ENCODE measurements at regions not wholly inside any gene's neighbourhood (a gene's known extent, or its start where the extent isn't known, plus 50 kb on each side); places are given as distances from the start of the nearest gene placed in this dataset.

DNA sequence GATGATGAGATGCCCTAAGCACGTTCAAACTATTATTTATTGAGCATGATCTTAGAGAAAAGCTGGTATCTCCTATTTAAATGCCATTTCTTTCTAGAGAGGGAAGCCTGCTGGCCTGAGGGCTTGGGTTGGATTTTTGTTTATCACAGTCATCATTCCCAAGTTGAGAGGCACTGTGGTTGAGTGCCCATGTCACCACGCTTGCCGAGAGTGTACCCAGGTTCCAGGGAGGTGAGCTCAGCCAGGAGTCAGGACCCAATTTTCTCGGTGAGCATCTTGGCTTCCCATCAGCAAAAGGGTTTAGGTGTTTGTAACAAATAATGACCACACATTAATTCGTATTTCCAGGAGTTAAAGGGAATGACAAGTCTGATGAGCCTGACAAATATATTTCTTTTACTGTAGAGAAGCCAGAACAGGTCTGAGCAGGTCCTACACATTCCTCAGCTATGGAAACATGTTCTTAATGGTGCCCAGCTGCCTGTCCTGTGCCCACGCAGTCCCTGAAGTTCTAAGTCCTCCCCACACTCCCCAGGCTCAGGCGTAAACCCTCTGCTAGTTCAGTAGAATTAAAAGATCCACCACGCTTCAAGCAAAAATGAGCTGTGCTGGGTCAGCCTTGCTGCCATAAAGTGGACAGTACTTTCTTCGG, 258.9 kb upstream of the IRX2 start:
- Histone ChIP-seq H3K27me3 (ENCODE audit: control insufficient read depth, insufficient read depth, low read length) (no peaks in the 10 kb centered on the region), H3K9me3 (ENCODE audit: control insufficient read depth in 2 of 3, insufficient read depth in 1 of 3, low read length in 3 of 3) (no peaks in the 10 kb centered on the region), H3K9ac (ENCODE audit: low read length in 3 of 3) (no peak overlapping the region), H3K4me3 (ENCODE audit: low read length in 3 of 3) (no peak overlapping the region), H3K27ac (ENCODE audit: low read depth in 2 of 2, low read length in 2 of 2) (no peak overlapping the region), H3K4me1 (ENCODE audit: control insufficient read depth in 2 of 3, insufficient read depth in 2 of 3, low read depth in 1 of 3, low read length in 3 of 3) (no peaks in the 10 kb centered on the region), H3K36me3 (ENCODE audit: control insufficient read depth in 2 of 3, insufficient read depth in 3 of 3, low read length in 3 of 3) (no peaks in the 10 kb centered on the region)
- FAIRE-seq: no peak
- TF ChIP-seq CTCF (IDR thresholded peaks at IDR 0.05; ENCODE audit: borderline replicate concordance, extremely low read depth, insufficient read depth): no peak
- DNase-seq: no peak
- intact Hi-C loops (cut with DNase I): no loop called here

DNA sequence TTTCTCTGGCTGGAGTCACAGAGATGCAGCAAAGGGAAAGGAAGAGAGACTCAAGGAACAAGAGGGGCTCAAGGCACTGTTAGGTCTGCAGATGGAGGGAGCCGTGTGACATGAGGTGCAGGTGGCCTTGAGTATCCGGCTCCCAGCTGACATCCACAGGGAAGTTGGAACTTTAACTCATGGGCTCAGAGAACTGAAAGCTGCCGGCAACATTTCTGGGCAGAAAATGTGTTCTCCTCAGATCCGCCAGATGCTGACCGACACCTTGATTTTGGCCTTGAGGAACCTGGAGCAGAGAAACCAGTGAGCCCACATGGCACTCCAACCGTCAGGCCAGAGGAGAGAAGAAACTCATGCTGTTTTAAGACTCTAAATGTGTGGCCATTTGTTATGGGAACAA, 258.1 kb upstream of the IRX2 start:
- Histone ChIP-seq H3K27me3 (ENCODE audit: control insufficient read depth, insufficient read depth, low read length) (no peaks in the 10 kb centered on the region), H3K36me3 (ENCODE audit: control insufficient read depth in 2 of 3, insufficient read depth in 3 of 3, low read length in 3 of 3) (no peaks in the 10 kb centered on the region), H3K9me3 (ENCODE audit: control insufficient read depth in 2 of 3, insufficient read depth in 1 of 3, low read length in 3 of 3) (no peaks in the 10 kb centered on the region), H3K4me3 (ENCODE audit: low read length in 3 of 3) (no peak overlapping the region), H3K27ac (ENCODE audit: low read depth in 2 of 2, low read length in 2 of 2) (no peak overlapping the region), H3K4me1 (ENCODE audit: control insufficient read depth in 2 of 3, insufficient read depth in 2 of 3, low read depth in 1 of 3, low read length in 3 of 3) (no peaks in the 10 kb centered on the region), H3K9ac (ENCODE audit: low read length in 3 of 3) (no peak overlapping the region)
- intact Hi-C loops (cut with DNase I): no loop called here
- FAIRE-seq: no peak
- TF ChIP-seq CTCF (IDR thresholded peaks at IDR 0.05; ENCODE audit: borderline replicate concordance, extremely low read depth, insufficient read depth): no peak
- no peak for DNase-seq

- no peaks in the 10 kb centered on the region for H3K36me3 ChIP-seq (ENCODE audit: control insufficient read depth in 2 of 3, insufficient read depth in 3 of 3, low read length in 3 of 3)
- DNase-seq: no peak
- intact Hi-C loops (cut with DNase I): no loop called here
- H3K4me1 ChIP-seq (ENCODE audit: control insufficient read depth in 2 of 3, insufficient read depth in 2 of 3, low read depth in 1 of 3, low read length in 3 of 3): no peaks in the 10 kb centered on the region
- TF ChIP-seq CTCF (IDR thresholded peaks at IDR 0.05; ENCODE audit: borderline replicate concordance, extremely low read depth, insufficient read depth): no peak
- H3K9me3 ChIP-seq (ENCODE audit: control insufficient read depth in 2 of 3, insufficient read depth in 1 of 3, low read length in 3 of 3): no peaks in the 10 kb centered on the region
- H3K9ac ChIP-seq (ENCODE audit: low read length in 3 of 3): no peak overlapping the region
- FAIRE-seq: no peak
- no peaks in the 10 kb centered on the region for H3K27me3 ChIP-seq (ENCODE audit: control insufficient read depth, insufficient read depth, low read length)
- H3K4me3 ChIP-seq (ENCODE audit: low read length in 3 of 3): no peak overlapping the region
- no peak overlapping the region for H3K27ac ChIP-seq (ENCODE audit: low read depth in 2 of 2, low read length in 2 of 2)
These were observed 256.1 kb upstream of the IRX2 start for GRCh38 chr5:3007577-3007976.
